Activated T-cell treated with anti-CD3 and anti-CD28 coated beads, Interleukin-2, amount 50 U/mL, for 4 hours (primary cell): ENCODE measurements at regions not wholly inside any gene's neighbourhood (a gene's known extent, or its start where the extent isn't known, plus 50 kb on each side); places are given as distances from the start of the nearest gene placed in this dataset.

ENCODE experiments used
- ATAC-seq, 2 donors: fragments of 200-7000 bp; cut with Tn5 transposase; one replicate each; pipeline ENCODE4 v1.10.0; 2021
- DNase-seq: peaks from one replicate; pipeline ENCODE4 v3.0.0-alpha.2; 2020
- H3K27me3 Mint-ChIP-seq: one replicate; pipeline ENCODE4 v1.8.0; 2021; ENCODE audit warnings: low read depth, mixed read lengths
- H3K36me3 Mint-ChIP-seq: one replicate; pipeline ENCODE4 v1.8.0; 2022; ENCODE audit warnings: mixed read lengths; ENCODE audit not compliant: insufficient read depth
- H3K4me1 Mint-ChIP-seq: one replicate; pipeline ENCODE4 v1.8.0; 2021; ENCODE audit warnings: low read depth, mixed read lengths
- H3K4me3 Mint-ChIP-seq: one replicate; pipeline ENCODE4 v1.8.0; 2021; ENCODE audit warnings: mild to moderate bottlenecking, moderate library complexity, mixed read lengths
- H3K9me3 Mint-ChIP-seq: one replicate; pipeline ENCODE4 v1.8.0; 2021; ENCODE audit warnings: mixed read lengths

- H3K27me3 Mint-ChIP-seq = no peaks in the 10 kb centered on the region
- no peak overlapping the region for H3K4me3 Mint-ChIP-seq
- DNase-seq (no peak), ATAC-seq (no peak)
- H3K9me3 Mint-ChIP-seq = no peaks in the 10 kb centered on the region
- H3K36me3 Mint-ChIP-seq = no peaks in the 10 kb centered on the region
- no peaks in the 10 kb centered on the region for H3K4me1 Mint-ChIP-seq
Measured at GRCh38 chr3:22928216-22929110, 274.7 kb upstream of the UBE2E2 start.

GRCh38 chr3:22933051-22933840, 269.9 kb upstream of the UBE2E2 start:
- no peaks in the 10 kb centered on the region for H3K4me1 Mint-ChIP-seq
- DNase-seq (no peak), ATAC-seq (no peak)
- H3K27me3 Mint-ChIP-seq = no peaks in the 10 kb centered on the region
- H3K4me3 Mint-ChIP-seq = no peak overlapping the region
- H3K36me3 Mint-ChIP-seq = no peaks in the 10 kb centered on the region
- no peaks in the 10 kb centered on the region for H3K9me3 Mint-ChIP-seq

DNA sequence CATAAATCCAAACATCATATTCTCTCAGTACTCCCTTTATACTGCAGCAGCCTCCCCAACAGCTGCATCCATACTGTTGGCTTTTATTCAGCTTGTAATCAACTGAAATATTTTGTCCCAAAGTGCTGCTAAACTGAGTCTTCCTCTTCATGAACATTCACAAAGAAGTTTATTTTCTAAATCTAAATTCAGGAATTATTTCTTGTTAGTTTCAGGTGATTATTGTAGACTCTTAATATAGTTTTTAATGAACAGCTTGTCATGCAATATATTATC, 269.3 kb upstream of the UBE2E2 start:
- Mint-ChIP-seq H3K36me3 (no peaks in the 10 kb centered on the region), H3K4me1 (no peaks in the 10 kb centered on the region), H3K4me3 (no peak overlapping the region), H3K9me3 (no peaks in the 10 kb centered on the region), H3K27me3 (no peaks in the 10 kb centered on the region)
- ATAC-seq (no peak), DNase-seq (no peak)

- Mint-ChIP-seq H3K4me3 (no peak overlapping the region), H3K4me1 (no peaks in the 10 kb centered on the region), H3K36me3 (no peaks in the 10 kb centered on the region), H3K9me3 (no peaks in the 10 kb centered on the region), H3K27me3 (no peaks in the 10 kb centered on the region)
- DNase-seq = no peak
- ATAC-seq = no peak
Measured at GRCh38 chr3:22935040-22935439, 268.1 kb upstream of the UBE2E2 start.

- Mint-ChIP-seq H3K36me3 (no peaks in the 10 kb centered on the region), H3K4me3 (no peak overlapping the region), H3K9me3 (no peaks in the 10 kb centered on the region), H3K4me1 (no peaks in the 10 kb centered on the region), H3K27me3 (no peaks in the 10 kb centered on the region)
- DNase-seq (no peak), ATAC-seq (no peak)
Measured at GRCh38 chr3:22937536-22937935, 265.6 kb upstream of the UBE2E2 start.

DNA sequence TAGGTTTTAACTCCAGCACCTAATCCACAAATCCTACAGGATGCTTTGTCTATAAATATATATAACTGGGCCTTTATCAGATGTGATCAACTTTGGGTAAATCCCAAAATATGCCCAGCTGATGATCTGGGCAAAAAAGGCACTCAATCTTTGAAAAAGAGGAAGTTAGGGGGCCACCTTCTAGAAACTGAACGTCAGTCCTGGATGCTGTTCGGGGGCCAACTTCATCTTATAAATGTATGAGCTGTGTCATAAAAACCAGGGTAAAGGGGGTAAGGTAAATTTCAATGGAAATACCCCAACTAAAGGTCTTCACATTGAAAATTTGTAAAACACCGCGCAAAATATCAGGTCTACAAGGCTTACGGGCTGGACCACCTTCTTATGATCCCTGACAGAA, 264.4 kb upstream of the UBE2E2 start:
- Mint-ChIP-seq H3K9me3 (no peaks in the 10 kb centered on the region), H3K4me3 (no peak overlapping the region), H3K27me3 (no peaks in the 10 kb centered on the region), H3K4me1 (no peaks in the 10 kb centered on the region), H3K36me3 (no peaks in the 10 kb centered on the region)
- no peak for ATAC-seq
- no peak for DNase-seq

DNA sequence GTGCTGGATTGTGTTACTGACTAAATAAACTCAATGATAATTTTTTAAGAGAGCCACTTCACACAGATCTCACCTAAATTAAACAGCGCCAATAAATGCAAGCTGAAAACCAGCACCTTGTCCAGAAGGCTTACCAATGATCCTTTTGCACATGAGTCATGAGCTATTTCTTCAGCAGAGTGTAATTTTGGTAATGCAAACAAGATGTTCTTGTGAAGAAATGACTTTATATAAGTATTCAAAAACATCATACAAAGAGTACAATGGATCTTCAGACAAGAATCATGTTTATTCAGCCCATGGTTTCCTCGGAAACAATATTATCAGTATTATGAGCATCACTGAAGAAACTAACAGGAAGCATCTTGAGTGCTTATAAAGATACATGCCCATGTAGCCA, 263.8 kb upstream of the UBE2E2 start:
- H3K27me3 Mint-ChIP-seq = no peaks in the 10 kb centered on the region
- H3K4me3 Mint-ChIP-seq = no peak overlapping the region
- no peak for DNase-seq
- no peaks in the 10 kb centered on the region for H3K36me3 Mint-ChIP-seq
- no peaks in the 10 kb centered on the region for H3K9me3 Mint-ChIP-seq
- no peaks in the 10 kb centered on the region for H3K4me1 Mint-ChIP-seq
- no peak for ATAC-seq

DNA sequence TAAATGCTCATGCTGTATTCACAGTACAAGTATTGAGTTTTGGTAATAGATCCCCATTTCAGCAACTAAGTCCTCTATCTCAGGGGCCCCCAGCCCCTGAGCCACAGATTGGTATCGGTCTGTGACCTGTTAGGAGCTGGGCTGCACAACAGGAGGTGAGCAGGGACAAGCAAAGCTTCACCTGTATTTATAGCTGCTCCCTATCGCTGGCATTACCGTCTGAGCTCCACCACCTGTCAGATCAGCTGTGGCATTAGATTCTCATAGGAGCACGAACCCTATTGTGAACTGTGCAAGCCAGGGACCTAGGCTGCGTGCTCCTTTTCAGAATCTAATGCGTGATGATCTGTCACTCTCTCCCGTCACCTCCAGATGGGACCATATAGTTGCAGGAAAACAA, 262.8 kb upstream of the UBE2E2 start:
- Mint-ChIP-seq H3K9me3 (no peaks in the 10 kb centered on the region), H3K4me3 (no peak overlapping the region), H3K36me3 (no peaks in the 10 kb centered on the region), H3K4me1 (no peaks in the 10 kb centered on the region), H3K27me3 (no peaks in the 10 kb centered on the region)
- no peak for DNase-seq
- no peak for ATAC-seq

GRCh38 chr3:22942981-22943380, 260.1 kb upstream of the UBE2E2 start:
- Mint-ChIP-seq H3K4me3 (no peak overlapping the region), H3K27me3 (no peaks in the 10 kb centered on the region), H3K9me3 (no peaks in the 10 kb centered on the region), H3K4me1 (no peaks in the 10 kb centered on the region), H3K36me3 (no peaks in the 10 kb centered on the region)
- DNase-seq (no peak), ATAC-seq (no peak)

DNA sequence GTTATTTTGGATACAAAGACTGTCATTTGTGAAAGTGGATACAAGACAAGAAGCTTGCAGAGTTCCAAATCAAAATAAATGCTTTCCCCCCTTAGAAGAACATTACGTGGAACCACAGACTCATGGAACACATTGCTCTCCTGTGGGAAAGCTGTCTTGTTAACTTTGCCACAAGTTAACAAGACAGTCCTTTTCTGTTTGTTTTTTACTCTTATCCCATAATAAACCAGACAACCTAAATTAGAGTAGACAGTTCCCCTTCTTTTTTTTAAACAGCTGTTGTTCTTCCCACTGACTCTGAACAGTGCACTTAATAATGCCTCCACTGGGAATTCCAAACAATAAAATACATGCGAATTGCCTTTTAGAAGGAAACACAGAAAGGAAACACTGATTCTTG, 255.3 kb upstream of the UBE2E2 start:
- H3K9me3 Mint-ChIP-seq = peaks cover 3% of the 10 kb centered on the region
- H3K36me3 Mint-ChIP-seq = no peaks in the 10 kb centered on the region
- ATAC-seq (no peak), DNase-seq (no peak)
- H3K27me3 Mint-ChIP-seq = no peaks in the 10 kb centered on the region
- H3K4me3 Mint-ChIP-seq = no peak overlapping the region
- H3K4me1 Mint-ChIP-seq = no peaks in the 10 kb centered on the region

DNA sequence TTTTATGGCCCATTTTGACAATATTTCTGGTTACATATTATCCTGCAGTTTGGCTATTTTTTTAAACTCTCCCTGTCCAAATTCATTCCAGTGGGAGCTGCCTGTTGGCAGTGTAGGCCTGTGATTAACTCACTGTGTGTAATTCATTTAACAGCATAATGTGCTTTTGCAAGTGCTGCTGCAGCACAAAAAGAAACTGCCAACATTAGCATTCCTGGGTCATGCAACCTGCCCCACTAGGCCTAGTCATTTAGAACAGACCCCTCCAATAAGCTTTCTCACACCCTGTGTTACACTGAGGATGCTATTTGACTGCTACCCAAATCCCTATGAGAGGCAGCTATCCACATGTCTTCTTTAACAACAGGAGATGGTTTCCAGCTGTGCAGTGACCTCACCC, 251.2 kb upstream of the UBE2E2 start:
- peaks cover 3% of the 10 kb centered on the region for H3K9me3 Mint-ChIP-seq

GRCh38 chr3:22952860-22953259, 250.3 kb upstream of the UBE2E2 start:
- Mint-ChIP-seq H3K4me3 (no peak overlapping the region), H3K27me3 (no peaks in the 10 kb centered on the region), H3K36me3 (no peaks in the 10 kb centered on the region), H3K4me1 (no peaks in the 10 kb centered on the region), H3K9me3 (peaks cover 3% of the 10 kb centered on the region)
- ATAC-seq = no peak
- no peak for DNase-seq

More for the DNA sequence above, 251.2 kb upstream of the UBE2E2 start:
- Mint-ChIP-seq H3K4me1 (no peaks in the 10 kb centered on the region), H3K4me3 (no peak overlapping the region), H3K36me3 (no peaks in the 10 kb centered on the region), H3K27me3 (no peaks in the 10 kb centered on the region)
- ATAC-seq (no peak), DNase-seq (no peak)

DNA sequence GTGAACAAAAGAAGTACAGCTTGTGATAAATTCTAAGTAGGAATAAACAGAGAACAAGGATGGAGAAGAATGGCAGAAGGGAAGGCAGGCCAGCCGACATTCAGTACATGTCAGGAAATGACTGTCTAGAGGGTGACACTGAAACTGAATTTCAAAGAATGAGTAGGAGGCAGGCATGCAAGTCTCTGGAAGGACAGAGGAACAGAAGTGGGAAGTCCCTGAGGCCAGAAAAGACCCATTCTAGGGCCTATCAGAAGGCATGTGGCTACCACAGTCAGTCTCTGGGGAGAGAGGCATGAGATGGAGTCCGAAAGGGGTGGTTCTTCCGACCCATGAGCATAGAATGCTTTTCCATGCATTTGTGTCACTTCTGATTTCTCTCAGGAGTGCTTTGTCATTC, 243.5 kb upstream of the UBE2E2 start:
- H3K4me1 Mint-ChIP-seq = no peaks in the 10 kb centered on the region
- no peaks in the 10 kb centered on the region for H3K27me3 Mint-ChIP-seq
- no peak for DNase-seq
- ATAC-seq = no peak
- no peak overlapping the region for H3K4me3 Mint-ChIP-seq
- H3K9me3 Mint-ChIP-seq = no peaks in the 10 kb centered on the region
- H3K36me3 Mint-ChIP-seq = no peaks in the 10 kb centered on the region

DNA sequence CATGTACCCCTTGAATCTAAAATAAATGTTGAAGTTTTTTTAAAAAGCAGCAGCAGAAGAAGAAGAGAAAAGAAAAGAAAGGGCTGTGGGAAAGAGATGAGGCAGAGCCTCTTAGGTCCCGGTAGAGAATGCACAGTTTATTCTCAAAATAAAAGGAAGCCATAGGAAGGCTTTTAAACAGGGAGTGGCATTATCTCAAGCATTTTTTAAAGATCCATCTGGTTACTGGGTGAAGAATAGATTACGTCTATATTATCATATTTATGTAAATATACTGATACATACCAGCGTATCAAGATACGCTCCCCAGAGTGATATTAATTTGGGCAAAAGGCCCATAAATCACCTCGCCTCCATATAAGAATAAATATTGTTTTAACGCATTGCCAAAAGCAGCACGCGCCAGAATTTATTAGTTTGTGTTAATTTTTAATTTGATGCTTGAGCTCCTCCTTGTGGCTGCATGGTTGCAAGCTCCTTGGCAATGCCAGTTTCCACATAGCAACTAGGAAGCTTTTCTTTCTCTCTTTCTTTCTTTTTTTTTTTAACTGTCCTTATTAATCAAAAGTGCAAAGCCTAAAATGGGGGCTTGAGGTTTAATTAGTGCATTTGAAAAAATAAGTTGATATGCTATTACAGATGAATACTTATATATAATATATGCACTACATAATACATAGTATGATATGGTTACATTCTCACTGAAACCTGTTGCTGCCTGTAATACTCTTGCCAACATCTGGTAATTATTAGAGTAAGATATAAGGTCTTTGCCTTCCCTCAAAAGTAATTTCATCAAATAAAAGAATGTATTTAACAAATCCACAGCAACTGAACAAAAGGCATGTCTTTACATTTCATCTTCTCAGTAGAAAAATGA, 242.8 kb upstream of the UBE2E2 start:
- H3K4me1 Mint-ChIP-seq = no peaks in the 10 kb centered on the region
- H3K36me3 Mint-ChIP-seq = no peaks in the 10 kb centered on the region
- no peaks in the 10 kb centered on the region for H3K9me3 Mint-ChIP-seq
- ATAC-seq = no peak
- no peaks in the 10 kb centered on the region for H3K27me3 Mint-ChIP-seq
- no peak for DNase-seq
- no peak overlapping the region for H3K4me3 Mint-ChIP-seq
